Astrocyte (in vitro differentiated cells and primary cell): ENCODE measurements at regions not wholly inside any gene's neighbourhood (a gene's known extent, or its start where the extent isn't known, plus 50 kb on each side); places are given as distances from the start of the nearest gene placed in this dataset.

Source experiments
- EZH2 ChIP-seq: IDR thresholded peaks from 2 replicates; pipeline ENCODE4 v1.6.1; 2012; ENCODE audit warnings: mild to moderate bottlenecking, low read length, inconsistent platforms; ENCODE audit not compliant: insufficient read depth
- TF ChIP-seq, protein P1 (sequence below): IDR thresholded peaks from 2 replicates; pipeline ENCODE4 v1.5.1; 2011; ENCODE audit warnings: low read depth, mild to moderate bottlenecking, inconsistent platforms, low read length, moderate library complexity; ENCODE audit not compliant: insufficient read depth

DNA sequence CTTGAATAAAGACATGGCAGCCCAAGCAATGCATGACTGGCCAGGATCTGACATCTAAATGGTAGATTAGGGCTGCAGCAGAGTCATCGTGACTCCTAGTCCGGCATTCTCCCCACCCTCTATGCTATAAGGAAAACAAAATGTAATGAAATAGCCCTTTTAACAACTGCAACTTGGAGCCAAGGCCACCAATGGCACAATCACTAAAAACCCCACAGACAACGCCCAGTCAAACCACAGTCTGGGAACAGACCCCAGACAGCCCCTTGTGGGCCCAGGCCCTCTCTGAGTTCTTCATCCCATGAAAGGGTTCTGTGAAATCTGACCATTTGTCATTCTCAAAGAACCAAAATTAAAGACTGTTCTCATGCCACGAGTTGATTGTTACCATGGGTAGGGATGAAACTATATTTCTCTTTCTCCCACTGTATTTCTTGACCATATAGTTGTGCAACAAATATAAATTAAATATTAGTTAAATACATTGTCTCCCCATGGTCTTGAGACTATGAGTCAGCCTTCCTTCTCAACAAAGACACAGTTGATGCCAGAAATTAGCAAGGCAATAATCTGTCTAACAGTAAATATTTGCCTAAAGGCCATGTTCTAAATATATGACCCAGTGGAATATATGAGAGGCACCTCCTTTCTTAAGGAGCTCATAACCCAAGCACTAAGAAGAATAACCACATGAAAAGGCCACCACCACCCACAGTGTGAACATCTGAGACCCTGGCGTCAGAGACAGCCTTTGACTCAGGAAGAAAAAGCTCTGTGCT is 85.6 kb upstream of the SSTR4 start:
- TF ChIP-seq, protein P1, sequence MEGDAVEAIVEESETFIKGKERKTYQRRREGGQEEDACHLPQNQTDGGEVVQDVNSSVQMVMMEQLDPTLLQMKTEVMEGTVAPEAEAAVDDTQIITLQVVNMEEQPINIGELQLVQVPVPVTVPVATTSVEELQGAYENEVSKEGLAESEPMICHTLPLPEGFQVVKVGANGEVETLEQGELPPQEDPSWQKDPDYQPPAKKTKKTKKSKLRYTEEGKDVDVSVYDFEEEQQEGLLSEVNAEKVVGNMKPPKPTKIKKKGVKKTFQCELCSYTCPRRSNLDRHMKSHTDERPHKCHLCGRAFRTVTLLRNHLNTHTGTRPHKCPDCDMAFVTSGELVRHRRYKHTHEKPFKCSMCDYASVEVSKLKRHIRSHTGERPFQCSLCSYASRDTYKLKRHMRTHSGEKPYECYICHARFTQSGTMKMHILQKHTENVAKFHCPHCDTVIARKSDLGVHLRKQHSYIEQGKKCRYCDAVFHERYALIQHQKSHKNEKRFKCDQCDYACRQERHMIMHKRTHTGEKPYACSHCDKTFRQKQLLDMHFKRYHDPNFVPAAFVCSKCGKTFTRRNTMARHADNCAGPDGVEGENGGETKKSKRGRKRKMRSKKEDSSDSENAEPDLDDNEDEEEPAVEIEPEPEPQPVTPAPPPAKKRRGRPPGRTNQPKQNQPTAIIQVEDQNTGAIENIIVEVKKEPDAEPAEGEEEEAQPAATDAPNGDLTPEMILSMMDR = no peak
- no peak for TF ChIP-seq EZH2
